Activated CD8-positive, alpha-beta T cell treated with anti-CD3 and anti-CD28 coated beads for 36 hours (primary cell): ENCODE measurements at regions not wholly inside any gene's neighbourhood (a gene's known extent, or its start where the extent isn't known, plus 50 kb on each side); places are given as distances from the start of the nearest gene placed in this dataset.

Experiments
- ATAC-seq: fragments of 200-7000 bp; cut with Tn5 transposase; one replicate; pipeline ENCODE4 v1.10.0; 2021; ENCODE audit warnings: mild to moderate bottlenecking, moderate library complexity
- CTCF ChIA-PET: fragments of 350-600 bp; sonication (Branson Sonifier 250); formaldehyde crosslinking; loops from one replicate; lab custom pipeline; 2021; ENCODE audit warnings: antibody characterized with exemption; lab: Charles Lee
- POLR2A ChIA-PET: fragments of 350-600 bp; sonication (Branson Sonifier 250); formaldehyde crosslinking; loops from one replicate; lab custom pipeline; 2021; ENCODE audit warnings: antibody characterized with exemption; lab: Charles Lee
- DNase-seq: peaks from one replicate; pipeline ENCODE4 v3.0.0-alpha.2; 2020
- H3K27ac Mint-ChIP-seq: one replicate; pipeline ENCODE4 v1.8.0; 2021; ENCODE audit warnings: mild to moderate bottlenecking, mixed read lengths
- H3K27me3 Mint-ChIP-seq: one replicate; pipeline ENCODE4 v1.8.0; 2021; ENCODE audit warnings: mixed read lengths
- H3K36me3 Mint-ChIP-seq: one replicate; pipeline ENCODE4 v1.8.0; 2021; ENCODE audit warnings: low read depth, mixed read lengths
- H3K4me1 Mint-ChIP-seq: one replicate; pipeline ENCODE4 v1.8.0; 2021; ENCODE audit warnings: low read depth, mixed read lengths
- H3K4me3 Mint-ChIP-seq: one replicate; pipeline ENCODE4 v1.8.0; 2021; ENCODE audit warnings: mild to moderate bottlenecking, moderate library complexity, mixed read lengths
- H3K9me3 Mint-ChIP-seq: one replicate; pipeline ENCODE4 v1.8.0; 2021; ENCODE audit warnings: mixed read lengths
- CTCF ChIP-seq: fragments of 200-600 bp; IDR thresholded peaks from one replicate; pipeline ENCODE4 v1.8.0; 2022; ENCODE audit warnings: antibody characterized with exemption, mild to moderate bottlenecking
- intact Hi-C: fragments of 100-400 bp; cut with micrococcal nuclease; formaldehyde crosslinking; loops from one replicate; pipeline ENCODE4 v1.10.0; 2022

GRCh38 chr20:58580474-58580835 is 65.3 kb upstream of the APCDD1L start:
- Mint-ChIP-seq H3K4me3 (no peak overlapping the region), H3K27me3 (peaks cover 3% of the 10 kb centered on the region), H3K4me1 (no peaks in the 10 kb centered on the region), H3K9me3 (peaks cover 6% of the 10 kb centered on the region), H3K36me3 (no peaks in the 10 kb centered on the region), H3K27ac (no peak overlapping the region)
- intact Hi-C loops = no loop called here
- ATAC-seq (no peak), DNase-seq (no peak)
- TF ChIP-seq CTCF = no peak
- ChIA-PET CTCF (no interaction called here), POLR2A (no interaction called here)

- H3K36me3 Mint-ChIP-seq = no peaks in the 10 kb centered on the region
- no peak for TF ChIP-seq CTCF
- no peak for DNase-seq
- H3K4me1 Mint-ChIP-seq = no peaks in the 10 kb centered on the region
- no peak for ATAC-seq
- H3K9me3 Mint-ChIP-seq = peaks cover 6% of the 10 kb centered on the region
- ChIA-PET CTCF (no interaction called here), POLR2A (no interaction called here)
- no peak overlapping the region for H3K27ac Mint-ChIP-seq
- H3K4me3 Mint-ChIP-seq = no peak overlapping the region
- H3K27me3 Mint-ChIP-seq = peaks cover 3% of the 10 kb centered on the region
- intact Hi-C loops = no loop called here
Measured at GRCh38 chr20:58579819-58580473, 64.7 kb upstream of the APCDD1L start.

GRCh38 chr20:58579069-58579818 is 64.0 kb upstream of the APCDD1L start:
- H3K27me3 Mint-ChIP-seq = peaks cover 3% of the 10 kb centered on the region
- DNase-seq (no peak), ATAC-seq (no peak)
- intact Hi-C loops = no loop called here
- no peak overlapping the region for H3K4me3 Mint-ChIP-seq
- peaks cover 6% of the 10 kb centered on the region for H3K9me3 Mint-ChIP-seq
- H3K27ac Mint-ChIP-seq = no peak overlapping the region
- ChIA-PET CTCF (no interaction called here), POLR2A (no interaction called here)
- TF ChIP-seq CTCF = no peak
- H3K4me1 Mint-ChIP-seq = no peaks in the 10 kb centered on the region
- H3K36me3 Mint-ChIP-seq = no peaks in the 10 kb centered on the region

DNA sequence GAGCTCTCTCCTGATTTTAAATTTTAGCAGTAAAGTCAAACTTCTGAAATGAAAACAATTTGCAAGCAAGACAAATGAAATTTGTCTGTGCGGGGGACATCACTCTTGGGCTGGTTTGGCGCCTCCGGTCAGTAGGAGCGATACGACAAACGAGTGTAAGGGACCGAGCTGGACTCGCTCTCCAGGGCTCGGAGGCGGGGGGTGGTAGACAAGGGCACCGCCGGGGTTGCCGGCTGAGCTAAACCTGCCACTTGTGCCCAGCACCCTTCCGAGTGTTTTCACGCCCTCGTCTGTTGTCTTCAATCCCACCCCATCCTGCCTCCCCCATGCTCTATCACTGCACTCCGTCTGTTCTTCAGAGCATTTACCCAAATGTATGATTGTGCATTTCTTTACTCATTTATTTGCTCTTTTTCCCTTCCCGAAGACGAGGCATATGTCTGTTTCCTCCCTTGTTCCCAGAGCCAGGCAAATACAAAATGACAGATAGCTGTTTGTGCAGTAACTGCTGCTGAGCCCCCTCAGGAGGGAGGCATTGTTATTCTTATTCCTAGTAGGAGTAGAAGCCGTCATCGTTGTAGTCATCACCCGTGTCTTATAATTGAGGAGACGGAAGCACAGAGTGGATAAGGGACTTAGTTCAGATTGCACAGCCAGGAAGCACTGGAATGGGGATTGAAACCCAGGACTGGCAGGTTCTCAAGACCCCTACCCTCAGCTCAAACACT is 62.8 kb upstream of the APCDD1L start:
- ChIA-PET POLR2A (no interaction called here), CTCF (interaction anchor here (1.2 kb wide), 1 partner anchor 96 kb away, joined by 3 read pairs; no protein-coding TSS in a partner anchor)
- H3K27ac Mint-ChIP-seq = no peak overlapping the region
- DNase-seq (no peak), ATAC-seq (no peak)
- H3K4me3 Mint-ChIP-seq = no peak overlapping the region
- peaks cover 3% of the 10 kb centered on the region for H3K27me3 Mint-ChIP-seq
- H3K4me1 Mint-ChIP-seq = no peaks in the 10 kb centered on the region
- TF ChIP-seq CTCF = no peak
- H3K36me3 Mint-ChIP-seq = no peaks in the 10 kb centered on the region
- intact Hi-C loops = no loop called here
- H3K9me3 Mint-ChIP-seq = peaks cover 6% of the 10 kb centered on the region
